GM21717 (cell line): ENCODE measurements at regions not wholly inside any gene's neighbourhood (a gene's known extent, or its start where the extent isn't known, plus 50 kb on each side); places are given as distances from the start of the nearest gene placed in this dataset.
"Not testable (repeated sequence)": the region's sequence is repeated elsewhere in the genome, so short reads cannot be mapped to it uniquely, and the experiment has no call there.

Source experiments
- ATAC-seq: cut with Tn5 transposase; IDR thresholded peaks from one replicate; pipeline ENCODE4 v1.9.1; 2021; ENCODE audit warnings: mild to moderate bottlenecking, moderate library complexity; ENCODE audit not compliant: unreplicated experiment

DNA sequence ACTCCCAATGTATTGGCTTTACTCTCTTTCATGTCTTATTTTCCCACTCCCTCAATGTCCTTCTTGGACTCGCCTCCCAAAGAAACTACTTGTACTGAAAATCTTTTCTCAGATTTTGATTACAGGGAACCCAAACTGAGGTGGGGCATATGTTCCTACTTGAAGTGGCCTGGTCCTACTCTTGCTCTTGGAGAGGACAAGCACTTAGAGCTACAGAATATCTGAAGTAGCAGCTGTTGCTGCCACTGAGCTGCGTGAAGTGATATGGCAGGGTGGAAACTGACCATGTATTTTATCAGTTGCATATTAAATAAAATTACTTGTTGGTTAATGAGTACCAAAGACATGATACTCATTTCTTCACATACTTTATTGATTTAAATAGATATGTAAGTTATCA, 129.5 kb downstream of the TSEN15 start:
- no peak for ATAC-seq

DNA sequence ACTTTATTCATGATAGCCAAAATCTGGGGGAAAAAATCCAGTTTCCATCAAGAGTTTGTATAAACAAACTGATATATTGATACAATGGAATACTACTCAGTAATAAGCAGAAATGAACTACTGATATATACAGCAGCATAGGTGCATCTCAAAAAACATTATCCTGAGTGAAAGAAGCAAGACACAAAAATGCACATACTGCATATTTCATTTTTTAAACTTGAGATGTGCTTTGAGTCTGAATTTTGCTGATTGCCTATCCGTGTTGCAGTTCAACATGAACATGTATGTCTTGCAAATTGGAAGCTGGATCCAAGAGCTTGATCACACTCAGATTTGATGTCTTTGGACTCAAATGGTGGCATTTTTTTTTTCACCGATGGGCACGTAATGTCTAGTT, 132.4 kb downstream of the TSEN15 start:
- no peak for ATAC-seq

DNA sequence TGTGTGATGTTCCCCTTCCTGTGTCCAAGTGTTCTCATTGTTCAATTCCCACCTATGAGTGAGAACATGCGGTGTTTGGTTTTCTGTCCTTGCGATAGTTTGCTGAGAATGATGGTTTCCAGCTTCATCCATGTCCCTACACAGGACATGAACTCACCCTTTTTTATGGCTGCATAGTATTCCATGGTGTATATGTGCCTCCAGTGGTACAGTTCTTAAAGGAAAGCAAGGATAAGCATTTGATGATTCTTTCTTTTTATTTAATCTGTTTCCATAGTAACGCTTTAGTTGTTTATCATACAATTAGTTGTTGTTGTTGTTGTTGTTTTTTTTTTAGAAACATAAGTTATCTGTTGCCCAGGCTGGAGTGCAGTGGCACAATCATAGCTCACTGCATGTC, 133.1 kb downstream of the TSEN15 start:
- ATAC-seq = not testable (repeated sequence)

DNA sequence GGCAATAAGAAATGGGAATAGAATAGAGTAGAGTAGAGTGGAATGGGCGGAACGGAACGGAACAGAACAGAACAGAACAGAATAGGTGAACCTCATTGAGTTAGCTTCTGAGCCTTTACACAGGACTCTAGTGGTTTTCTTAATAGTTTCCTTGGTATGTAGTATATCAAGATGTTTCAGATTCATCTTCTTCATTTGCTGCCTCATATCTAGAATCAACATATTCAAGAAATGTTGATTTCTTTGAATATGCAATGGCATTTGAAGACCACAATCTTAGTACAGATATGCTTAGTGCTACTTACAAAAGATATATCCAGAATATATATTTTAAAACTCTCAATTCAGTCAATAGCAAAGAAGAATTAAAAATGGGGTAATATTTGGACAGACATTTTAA, 133.8 kb downstream of the TSEN15 start:
- no peak for ATAC-seq

DNA sequence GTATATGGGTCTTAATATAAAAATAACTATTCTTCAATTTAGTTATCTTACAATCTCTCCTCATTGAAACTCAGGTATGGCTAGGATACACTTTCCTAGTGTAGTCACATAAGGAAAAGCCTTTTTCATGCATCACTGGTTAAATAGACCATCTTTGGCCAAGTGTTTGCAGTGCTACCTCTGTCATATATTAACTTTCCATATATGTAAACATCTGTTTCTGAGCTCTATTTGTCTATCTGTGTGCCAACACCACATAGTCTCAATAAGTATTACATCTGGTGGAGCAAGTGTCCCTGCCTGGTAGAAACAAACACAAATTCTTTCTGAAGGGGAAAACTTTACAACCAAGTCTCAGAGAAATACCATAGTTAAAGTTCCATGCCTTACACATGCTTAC, 134.6 kb downstream of the TSEN15 start:
- ATAC-seq = no peak

DNA sequence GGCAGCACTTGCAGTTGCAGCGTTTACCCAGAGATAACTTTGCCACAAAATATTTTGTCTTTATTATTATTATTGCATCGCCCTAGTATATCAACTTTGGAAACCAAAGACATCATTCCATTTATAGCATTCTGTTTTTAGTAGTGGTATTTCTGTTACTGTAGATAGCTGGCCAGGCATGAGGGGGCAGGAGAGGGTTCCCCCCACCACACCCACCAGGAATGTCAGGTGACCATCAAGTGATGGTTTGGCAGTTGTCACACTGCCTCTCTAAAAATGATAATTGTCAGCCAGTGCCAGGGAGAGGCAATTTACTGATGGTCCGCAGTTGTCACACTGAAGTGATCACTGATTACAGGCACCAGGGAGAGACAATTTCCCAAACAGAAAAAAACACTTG, 135.6 kb downstream of the TSEN15 start:
- no peak for ATAC-seq

DNA sequence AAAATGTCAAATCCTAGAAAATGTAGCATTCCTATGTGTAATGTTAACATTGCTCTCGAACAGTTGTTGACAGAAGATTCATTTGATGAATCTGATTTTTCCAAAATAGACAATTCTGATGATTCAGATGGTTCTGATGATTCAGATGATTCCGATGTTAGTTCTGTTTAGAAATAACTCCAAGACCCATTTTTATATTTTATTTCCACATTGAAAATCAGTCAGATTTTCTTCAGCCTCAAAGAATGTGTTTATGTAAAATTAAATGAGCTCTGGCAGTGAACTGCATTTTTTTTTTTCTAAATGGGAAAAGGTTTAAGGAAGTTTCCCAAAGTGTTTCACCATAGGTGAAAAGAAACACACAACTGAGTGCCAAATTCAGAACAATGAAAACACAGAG, 136.5 kb downstream of the TSEN15 start:
- no peak for ATAC-seq

DNA sequence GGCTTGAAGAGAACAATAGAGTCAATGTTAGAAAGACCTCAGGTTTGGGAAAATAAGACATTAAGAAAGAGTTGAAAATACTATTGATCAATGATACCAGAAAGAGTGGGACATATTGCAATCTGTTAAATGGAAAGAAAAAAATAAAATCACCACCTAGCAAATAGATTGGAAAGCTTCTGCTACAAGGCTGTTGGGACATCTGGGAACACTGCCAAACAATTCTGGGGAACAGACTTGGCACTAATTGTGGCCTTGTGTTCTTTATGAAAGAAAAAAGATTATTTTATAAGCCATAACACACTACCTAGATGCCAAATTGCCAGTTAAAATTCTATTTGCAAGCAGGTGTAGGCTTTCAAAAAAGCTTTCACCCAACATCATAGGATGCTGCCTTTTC, 137.8 kb downstream of the TSEN15 start:
- no peak for ATAC-seq

DNA sequence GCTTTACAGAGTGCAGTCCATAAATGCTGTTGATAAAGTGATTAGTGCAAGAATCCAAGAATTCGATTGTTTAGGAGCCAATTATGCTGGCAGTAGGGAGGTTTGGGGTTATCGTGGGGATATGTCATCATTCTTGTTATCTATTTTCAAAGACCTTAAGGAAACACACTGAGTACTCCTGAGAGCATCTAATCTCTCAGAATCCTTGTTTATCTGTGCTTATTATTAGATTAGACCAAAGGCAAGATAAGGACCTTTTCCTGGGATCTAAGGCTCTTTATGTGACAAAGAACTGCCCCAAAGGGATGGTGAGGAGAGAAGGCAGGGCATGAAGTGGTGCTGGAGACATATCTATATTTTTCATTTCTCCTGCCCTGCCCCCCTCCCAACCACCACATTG, 139.1 kb downstream of the TSEN15 start:
- ATAC-seq = no peak

DNA sequence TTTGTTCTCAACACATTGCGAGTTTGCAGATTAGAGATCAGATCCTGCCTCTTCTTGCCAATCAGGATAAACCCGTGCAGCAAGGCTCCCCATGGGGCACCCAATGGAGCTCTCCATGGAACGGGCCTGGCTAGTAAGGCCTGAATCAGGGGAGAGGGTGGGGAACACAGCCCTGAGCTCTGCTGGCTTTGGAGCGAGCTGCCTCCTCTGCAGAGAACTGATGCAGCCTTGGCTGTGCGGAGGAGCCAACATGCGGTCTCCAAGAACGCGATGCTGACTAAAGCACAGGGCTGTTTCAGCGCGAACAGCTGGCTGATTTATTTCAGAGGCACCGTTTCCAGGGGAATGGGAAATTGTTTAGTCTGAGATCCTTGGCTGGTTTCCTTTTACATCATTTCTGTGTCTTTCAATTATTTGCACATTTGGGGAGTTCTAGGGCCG, 139.7 kb downstream of the TSEN15 start:
- ATAC-seq = no peak

DNA sequence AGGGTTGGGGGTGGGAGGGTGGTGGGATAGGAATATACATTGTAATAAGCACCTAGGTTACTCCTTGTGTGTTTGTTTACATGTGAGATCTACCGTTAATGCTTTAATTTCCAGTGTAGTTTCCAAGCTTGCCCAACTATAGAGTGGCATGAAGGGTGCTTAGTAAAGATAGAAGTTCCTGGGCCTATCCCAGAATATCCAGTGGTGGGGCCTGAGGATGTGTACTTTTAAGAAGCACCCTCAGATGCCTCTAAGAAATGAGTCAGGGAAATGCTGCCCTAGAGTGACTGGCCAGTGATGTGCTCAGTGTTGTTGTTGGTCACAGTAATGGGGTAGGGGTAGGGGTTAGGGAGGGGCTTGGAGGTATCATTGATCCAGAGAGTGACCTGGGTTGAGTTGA, 141.3 kb downstream of the TSEN15 start:
- ATAC-seq = no peak

DNA sequence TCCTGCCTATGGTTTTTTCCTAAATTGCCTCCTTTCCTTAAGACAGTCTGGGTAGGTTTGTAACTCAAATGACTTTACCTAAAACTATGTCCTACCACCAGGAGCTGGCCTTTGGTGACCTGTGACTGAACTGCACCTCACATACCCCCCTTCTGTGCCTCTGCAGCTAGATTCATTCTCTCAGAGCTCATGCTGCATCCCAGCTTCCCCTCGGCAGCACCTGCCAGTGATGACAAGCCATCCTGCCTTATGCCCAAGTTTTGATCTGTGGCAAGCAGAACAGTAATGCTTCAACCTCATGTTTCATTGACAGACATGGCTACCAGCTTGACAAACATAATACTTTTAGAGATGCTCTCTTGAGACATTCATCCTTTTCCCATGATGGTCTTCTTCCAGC, 141.9 kb downstream of the TSEN15 start:
- ATAC-seq = no peak

DNA sequence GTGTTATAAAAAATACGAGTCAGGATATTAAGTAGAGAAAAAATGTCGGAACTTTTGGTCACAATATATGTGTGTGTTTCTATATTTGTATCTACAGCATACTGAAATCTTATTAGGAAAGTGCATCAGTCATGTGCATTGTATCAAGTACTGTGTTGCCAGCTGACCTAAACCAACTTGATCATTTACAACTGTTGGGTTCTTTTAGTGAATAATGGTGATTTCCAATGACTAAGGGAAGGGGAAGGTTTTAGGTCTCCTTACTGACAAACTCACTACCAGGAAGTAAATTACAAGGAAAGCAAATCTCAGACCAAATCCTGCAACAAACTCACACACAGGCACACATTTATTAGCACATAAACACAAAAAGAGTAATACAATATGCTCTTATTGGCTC, 142.7 kb downstream of the TSEN15 start:
- ATAC-seq = no peak

DNA sequence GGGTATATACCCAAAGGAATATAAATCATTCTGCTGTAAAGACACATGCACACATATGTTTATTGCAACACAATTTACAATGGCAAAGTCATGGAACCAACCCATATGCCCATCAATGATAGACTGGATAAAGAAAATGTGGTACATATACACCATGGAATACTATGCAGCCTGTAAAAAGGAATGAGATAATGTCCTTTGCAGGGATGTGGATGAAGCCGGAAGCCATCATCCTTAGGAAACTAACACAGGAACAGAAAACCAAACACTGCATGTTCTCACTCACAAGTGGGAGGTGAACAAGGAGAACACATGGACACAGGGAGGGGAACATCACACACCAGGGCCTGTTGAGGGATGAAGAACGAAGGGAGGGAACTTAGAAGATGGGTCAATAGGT, 144.2 kb downstream of the TSEN15 start:
- not testable (repeated sequence) for ATAC-seq

DNA sequence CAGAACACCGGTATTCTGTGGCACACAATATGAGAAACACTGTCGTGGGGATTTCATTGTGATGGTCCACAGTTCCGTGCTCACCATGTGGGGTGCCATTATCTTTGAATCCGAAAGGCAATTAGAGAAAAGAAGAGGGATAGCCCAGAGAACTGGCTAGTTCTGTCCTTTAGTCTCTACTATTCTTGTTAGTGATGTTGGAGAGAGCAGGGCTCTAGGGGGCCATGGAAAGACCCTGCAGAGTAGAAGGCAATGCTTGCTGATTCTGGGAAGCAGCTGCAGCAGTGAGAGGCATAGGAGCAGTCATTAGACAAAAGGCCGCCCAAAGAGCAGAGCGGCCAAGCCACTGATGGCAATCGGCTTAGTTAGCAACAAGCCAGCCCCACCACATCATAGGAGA, 146.3 kb downstream of the TSEN15 start:
- ATAC-seq = no peak

DNA sequence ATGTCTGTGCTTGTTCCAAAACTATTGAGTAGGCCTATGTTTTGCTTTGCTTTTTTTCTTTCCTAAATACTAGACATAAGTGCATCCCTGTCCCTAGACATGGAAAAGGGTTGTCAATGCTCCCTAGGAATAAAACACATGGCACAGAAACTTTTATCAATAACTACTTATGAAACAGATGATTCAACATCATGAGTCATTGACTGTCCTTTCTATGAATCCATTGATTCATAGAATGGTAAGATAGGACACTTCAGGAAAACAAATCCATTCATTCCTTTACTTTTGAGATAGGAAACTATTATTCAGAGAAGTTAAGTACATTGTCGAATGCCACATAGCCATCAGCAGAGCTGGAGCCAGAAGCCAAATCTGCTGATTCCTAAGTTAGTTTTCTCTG, 147.5 kb downstream of the TSEN15 start:
- no peak for ATAC-seq

DNA sequence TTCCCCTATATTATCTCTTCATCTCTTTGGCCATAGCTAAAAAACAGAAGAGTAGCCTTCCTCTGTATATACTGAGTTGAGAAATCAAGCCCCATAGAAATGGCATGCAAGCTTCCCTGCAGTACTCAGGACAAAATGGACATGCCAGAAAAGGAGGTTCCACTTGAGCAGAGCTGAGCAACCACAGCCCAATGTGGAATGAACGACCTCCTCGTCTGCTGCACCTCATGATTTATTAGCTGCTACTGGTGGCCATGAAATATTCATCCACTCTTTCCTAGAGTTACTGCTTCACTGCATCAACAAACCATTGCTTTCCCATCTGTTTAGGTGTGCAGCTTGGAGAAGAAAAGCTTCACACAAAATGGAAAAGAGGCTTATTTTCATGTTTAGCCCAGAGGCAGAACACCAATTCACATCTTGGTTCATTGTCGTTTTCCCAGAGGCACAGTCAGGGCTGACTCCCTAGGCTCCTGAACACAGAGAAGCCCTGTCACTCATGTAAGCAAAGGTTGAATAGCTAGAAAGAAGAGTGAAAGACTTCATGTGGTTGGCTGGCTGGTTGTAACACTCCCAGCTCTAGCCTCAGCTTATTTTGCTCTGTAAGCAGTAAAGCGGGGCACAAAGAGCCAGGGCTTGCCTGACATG, 148.0 kb downstream of the TSEN15 start:
- ATAC-seq = no peak

DNA sequence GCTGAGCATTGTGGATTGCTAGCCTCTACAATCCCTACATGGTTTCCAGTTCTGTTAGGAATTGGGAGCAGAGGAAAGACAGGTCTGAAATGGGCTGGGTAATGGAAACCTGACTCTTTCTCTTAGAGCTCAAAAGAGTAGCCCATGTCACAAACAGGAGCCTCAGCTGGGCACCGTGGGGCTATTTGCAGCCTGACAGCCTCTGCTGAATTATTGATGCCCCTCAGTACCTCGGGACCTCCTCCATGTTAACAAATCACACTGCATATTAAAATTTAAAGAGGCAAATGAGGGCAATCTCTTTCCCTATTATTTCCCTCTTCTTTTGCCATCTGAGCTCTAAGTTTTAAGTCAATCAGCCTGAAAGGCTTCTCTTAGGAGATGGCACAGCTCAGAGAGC, 157.1 kb downstream of the TSEN15 start:
- ATAC-seq = no peak

DNA sequence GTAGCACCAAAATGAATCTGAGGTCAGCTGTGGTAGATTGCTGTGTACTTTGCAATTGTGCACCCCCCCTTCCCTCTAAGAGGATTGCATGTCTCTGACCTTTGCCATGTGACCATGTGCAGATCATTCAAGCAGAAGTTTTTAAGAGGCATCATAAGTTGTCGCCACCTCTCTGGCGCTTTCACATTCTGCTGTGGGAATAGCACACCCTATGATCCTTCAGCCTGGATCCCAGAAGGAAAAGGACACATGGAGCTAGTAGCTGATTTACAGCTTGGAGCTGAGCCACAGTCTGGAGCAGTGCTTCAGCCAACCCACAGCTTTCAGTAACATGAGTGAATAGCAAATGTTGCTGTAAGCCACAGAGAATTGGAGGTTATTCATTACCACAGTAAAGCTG, 158.5 kb downstream of the TSEN15 start:
- ATAC-seq = no peak

DNA sequence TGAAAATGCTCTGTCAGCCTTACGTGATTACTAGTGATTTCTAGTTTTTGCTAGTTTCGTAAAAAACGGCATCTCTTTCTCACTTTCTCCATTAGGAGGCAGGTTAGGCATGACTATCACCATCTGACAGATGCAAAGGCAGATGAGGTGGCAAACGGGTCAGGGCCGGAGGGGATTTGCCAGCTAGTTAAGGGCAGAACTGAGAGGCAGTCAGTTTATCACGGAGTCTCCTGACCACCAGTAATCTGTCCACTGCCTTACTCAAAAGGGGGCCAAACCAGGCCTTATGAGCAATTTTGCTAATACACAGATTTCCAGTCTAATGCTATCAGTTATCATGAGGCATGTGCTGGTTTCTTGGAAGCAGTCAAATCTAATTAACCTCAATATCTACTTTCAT, 159.3 kb downstream of the TSEN15 start:
- ATAC-seq = no peak

DNA sequence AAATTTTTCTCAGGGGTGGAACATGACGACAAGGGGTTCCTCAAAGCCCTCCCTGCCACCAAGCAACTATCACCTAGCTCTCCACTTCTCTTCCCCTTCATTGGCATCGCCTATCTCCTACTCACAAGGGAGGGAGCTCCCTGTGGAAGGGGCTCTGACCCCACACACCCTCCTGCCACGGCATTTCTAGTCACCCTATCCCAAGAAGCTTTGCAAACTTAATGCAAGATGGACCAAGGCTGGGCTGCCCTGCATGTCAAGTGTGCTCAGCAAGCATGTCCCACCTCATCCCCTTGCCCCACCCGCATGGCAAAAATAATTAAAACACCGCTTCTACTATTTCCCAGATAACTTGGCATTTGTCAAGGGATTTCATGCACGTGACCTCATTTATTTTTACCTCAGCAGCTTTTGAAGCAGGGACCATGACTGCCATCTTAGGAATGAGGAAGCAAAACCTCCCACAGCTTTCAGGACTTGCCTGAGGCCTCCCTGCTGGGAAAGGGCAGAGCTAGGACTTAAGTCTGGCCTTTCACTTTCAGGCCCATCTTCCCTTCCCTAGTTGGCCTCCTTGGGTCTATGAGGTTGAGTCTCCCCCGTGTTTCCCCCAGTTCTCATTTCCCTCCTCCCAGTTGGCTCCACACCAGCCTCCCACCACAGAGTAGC, 161.3 kb downstream of the TSEN15 start:
- no peak for ATAC-seq

DNA sequence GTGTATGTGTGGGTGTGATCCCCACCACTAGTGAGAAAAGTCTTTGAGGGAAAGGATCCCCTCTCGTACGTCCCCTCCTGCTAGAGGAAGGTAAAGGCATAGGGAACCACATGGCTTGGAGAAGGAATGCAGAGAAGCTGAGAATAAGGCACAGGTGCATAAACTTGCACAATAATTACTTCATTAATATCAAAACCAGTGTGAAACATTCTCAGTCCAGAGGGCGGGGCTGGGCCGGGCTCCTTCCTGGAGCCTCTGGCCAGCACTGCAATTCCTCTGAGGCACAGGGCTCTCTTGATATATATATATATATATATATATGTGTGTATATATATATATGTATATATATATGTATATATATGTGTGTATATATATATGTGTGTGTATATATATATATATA, 162.6 kb downstream of the TSEN15 start:
- ATAC-seq = no peak
